GM23338 (cell line): ENCODE measurements at regions not wholly inside any gene's neighbourhood (a gene's known extent, or its start where the extent isn't known, plus 50 kb on each side); places are given as distances from the start of the nearest gene placed in this dataset.

Source experiments
- CREB1 ChIP-seq: fragments of 250-450 bp; sonication (Bioruptor Pico); IDR thresholded peaks from 2 replicates; pipeline ENCODE4 v1.5.0; 2020; ENCODE audit warnings: low read depth, mild to moderate bottlenecking, moderate library complexity
- ETS1 ChIP-seq: IDR thresholded peaks from 2 replicates; pipeline ENCODE4 v1.6.1; 2016; ENCODE audit warnings: antibody characterized with exemption
- EZH2 ChIP-seq: fragments of 200-600 bp; sonication (generic); IDR thresholded peaks from one replicate; pipeline ENCODE4 v1.8.0; 2017; ENCODE audit warnings: antibody characterized with exemption, mild to moderate bottlenecking, low read depth; ENCODE audit not compliant: unreplicated experiment
- EZH2phosphoT487 ChIP-seq: fragments of 200-600 bp; sonication (generic); IDR thresholded peaks from one replicate; pipeline ENCODE4 v1.8.1; 2018; ENCODE audit warnings: antibody characterized with exemption; ENCODE audit not compliant: unreplicated experiment
- JUNB ChIP-seq: IDR thresholded peaks from one replicate; pipeline ENCODE4 v1.6.1; 2016; ENCODE audit warnings: antibody characterized with exemption; ENCODE audit not compliant: unreplicated experiment
- POLR2AphosphoS5 ChIP-seq: IDR thresholded peaks from 2 replicates; pipeline ENCODE4 v1.6.1; 2016; ENCODE audit warnings: antibody characterized with exemption, low read depth
- REST ChIP-seq: IDR thresholded peaks from one replicate; pipeline ENCODE4 v1.6.1; 2018; ENCODE audit warnings: antibody characterized with exemption; ENCODE audit not compliant: unreplicated experiment
- STAT1 ChIP-seq: IDR thresholded peaks from one replicate; pipeline ENCODE4 v1.6.1; 2016; ENCODE audit warnings: antibody characterized with exemption; ENCODE audit not compliant: unreplicated experiment
- ZNF114 ChIP-seq: fragments of 250-450 bp; sonication (Bioruptor Pico); IDR thresholded peaks from 2 replicates; pipeline ENCODE4 v1.5.0; 2020; ENCODE audit warnings: mild to moderate bottlenecking, moderate library complexity
- ZNF331 ChIP-seq: fragments of 250-450 bp; sonication (Bioruptor Pico); IDR thresholded peaks from 2 replicates; pipeline ENCODE4 v1.5.0; 2020; ENCODE audit warnings: low read depth, mild to moderate bottlenecking, moderate library complexity
- TF ChIP-seq, protein P1 (sequence below), 2 experiments: fragments of 200-600 bp in 1 of 2; sonication (generic) in 1 of 2; conservative IDR thresholded peaks; 2 replicates each; pipeline versions ENCODE4 v1.5.1 to v1.6.1; 2016 to 2017; ENCODE audit warnings: antibody characterized with exemption in 2 of 2, low read depth in 2 of 2, mild to moderate bottlenecking in 2 of 2, moderate library complexity in 1 of 2

GRCh38 chr6:169132352-169132940, 121.2 kb downstream of the THBS2 start:
- TF ChIP-seq JUNB: no peak
- no peak for TF ChIP-seq POLR2AphosphoS5
- no peak for TF ChIP-seq REST
- TF ChIP-seq, protein P1, sequence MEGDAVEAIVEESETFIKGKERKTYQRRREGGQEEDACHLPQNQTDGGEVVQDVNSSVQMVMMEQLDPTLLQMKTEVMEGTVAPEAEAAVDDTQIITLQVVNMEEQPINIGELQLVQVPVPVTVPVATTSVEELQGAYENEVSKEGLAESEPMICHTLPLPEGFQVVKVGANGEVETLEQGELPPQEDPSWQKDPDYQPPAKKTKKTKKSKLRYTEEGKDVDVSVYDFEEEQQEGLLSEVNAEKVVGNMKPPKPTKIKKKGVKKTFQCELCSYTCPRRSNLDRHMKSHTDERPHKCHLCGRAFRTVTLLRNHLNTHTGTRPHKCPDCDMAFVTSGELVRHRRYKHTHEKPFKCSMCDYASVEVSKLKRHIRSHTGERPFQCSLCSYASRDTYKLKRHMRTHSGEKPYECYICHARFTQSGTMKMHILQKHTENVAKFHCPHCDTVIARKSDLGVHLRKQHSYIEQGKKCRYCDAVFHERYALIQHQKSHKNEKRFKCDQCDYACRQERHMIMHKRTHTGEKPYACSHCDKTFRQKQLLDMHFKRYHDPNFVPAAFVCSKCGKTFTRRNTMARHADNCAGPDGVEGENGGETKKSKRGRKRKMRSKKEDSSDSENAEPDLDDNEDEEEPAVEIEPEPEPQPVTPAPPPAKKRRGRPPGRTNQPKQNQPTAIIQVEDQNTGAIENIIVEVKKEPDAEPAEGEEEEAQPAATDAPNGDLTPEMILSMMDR (conservative IDR thresholded peaks at IDR 0.05; ENCODE audit: low read depth in 2 of 2): no peak
- no peak for TF ChIP-seq EZH2phosphoT487
- TF ChIP-seq EZH2: no peak
- TF ChIP-seq ETS1: no peak
- TF ChIP-seq ZNF114 (CRISPR knock-in tag): no peak
- no peak for TF ChIP-seq STAT1
- TF ChIP-seq CREB1: no peak
- no peak for TF ChIP-seq ZNF331 (CRISPR knock-in tag)
